HG02678 (cell line): ENCODE measurements at regions not wholly inside any gene's neighbourhood (a gene's known extent, or its start where the extent isn't known, plus 50 kb on each side); places are given as distances from the start of the nearest gene placed in this dataset.

Experiments used
- ATAC-seq: cut with Tn5 transposase; IDR thresholded peaks from one replicate; pipeline ENCODE4 v1.9.1; 2021; ENCODE audit warnings: mild to moderate bottlenecking, moderate library complexity; ENCODE audit not compliant: unreplicated experiment

DNA sequence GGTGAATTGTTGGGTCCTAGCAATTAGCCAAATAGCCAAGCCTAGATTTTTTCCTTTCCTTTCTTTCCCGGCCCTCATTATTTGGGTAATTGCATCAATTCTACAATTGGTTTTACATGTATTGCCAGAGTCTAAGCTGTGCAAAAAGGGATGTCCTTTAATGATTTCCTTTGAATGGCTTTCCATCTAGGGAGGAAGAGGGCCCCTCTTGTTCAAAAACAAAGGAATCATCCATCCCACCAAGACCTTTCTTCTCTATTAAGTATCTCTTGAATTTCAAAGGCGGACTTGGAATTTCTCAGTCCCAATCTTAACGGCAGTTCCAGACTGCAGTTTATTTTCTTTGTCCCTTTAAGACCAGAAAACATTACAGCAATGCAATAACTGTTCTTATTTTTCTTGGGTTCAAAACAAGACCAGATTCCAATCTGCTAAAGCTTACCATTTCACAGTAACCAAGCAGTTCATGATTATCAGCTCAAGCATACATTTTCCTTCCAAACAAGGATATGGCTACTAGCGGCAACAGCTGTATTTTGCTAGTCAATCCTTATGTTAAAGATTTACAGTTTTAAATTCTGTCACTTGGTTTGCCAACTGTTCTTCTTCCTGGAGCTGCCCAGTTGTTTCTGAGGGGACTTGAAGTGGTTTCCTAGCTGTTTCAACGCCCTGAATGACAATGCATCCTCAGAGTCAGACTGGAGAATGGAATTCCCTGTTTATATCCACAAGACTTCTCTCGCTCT, 91.4 kb upstream of the LRIG1 start:
- no peak for ATAC-seq

DNA sequence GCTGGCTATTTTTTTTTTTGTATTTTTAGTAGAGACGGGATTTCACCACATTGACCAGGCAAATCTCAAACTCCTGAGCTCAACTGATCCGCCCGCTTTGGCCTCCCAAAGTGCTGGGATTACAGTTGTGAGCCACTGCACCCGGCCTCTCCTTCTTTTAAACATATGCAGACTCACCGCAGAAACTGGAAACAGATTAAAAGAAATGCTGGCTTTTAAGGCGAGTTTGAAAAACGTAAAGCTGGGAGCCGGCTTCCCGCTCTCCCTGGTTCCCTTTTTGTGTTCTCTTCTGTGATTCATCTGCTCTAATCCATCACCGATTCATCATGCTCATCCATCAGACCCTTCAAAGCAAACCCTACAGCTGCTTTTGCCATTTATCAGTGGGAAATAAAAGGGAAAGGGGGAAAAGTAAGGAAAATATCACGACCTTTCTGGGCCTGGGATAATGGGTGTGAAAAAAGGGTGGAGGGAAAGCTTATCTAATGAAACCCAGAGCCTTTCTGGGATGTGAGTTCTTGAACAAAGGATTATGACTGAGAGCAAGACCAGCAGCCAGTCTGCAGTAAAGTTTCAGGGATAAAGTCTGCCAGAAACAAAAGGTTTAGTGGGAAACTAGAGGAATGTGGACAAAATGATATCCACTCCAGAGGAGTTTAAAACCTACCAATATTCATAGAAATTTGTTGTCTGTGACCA, 92.3 kb upstream of the LRIG1 start:
- ATAC-seq: no peak

DNA sequence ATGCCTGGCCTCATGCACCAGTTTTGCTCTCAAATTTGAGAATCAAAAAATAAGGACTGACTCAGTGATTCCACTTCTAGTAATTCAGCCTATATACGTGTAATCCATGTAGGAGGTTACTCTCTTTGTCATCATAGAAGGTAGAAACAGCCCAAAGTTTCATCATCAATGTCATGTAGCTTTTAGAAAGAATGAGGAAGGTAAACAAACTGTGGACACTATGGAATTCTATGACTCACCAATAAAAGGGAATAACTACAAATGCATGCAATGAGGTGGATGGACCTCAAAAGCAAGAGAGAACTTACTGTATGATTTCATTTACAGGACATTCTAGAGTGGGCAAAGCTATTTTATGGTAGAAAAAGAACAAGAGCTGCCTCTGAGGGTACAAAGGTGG, 93.2 kb upstream of the LRIG1 start:
- no peak for ATAC-seq

GRCh38 chr3:66597308-66597863, 96.6 kb upstream of the LRIG1 start:
- no peak for ATAC-seq

DNA sequence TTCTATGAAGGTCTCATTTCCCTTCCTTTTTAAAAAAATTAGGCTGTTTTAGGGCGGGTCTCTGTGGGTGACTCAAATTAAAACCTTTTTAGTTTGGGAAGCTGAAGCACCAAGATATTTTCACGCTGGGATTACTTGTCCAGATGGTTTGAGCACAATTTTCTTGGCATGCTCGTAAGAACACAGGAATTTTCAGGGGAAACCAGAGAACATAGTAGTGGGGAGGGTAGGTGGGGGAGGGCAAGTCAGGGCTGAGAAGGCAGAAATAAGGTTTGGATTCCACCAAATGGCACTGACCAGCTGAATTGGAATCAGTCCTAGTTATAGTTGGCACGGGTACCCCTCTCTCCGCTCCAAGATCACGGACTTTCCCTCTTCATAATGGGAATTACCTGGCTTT, 97.3 kb upstream of the LRIG1 start:
- no peak for ATAC-seq

DNA sequence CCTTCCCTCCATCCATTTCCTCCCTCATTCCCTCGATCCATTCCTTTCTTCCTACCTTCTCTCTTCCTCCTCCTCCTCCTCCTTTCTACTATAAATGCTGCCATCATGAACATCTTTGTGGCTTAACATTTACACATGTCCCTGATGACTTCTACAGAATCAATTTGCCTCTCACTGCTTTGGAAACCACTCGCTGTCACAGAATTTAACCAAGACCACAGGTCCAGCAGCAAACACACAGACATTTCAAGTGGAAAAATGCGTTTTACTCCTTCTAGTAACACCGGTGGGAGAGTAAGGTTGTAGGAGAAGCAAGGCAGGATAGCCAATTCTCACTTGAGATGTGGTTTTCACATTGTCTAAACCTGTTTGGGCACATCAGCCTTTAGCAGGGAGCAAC, 101.4 kb upstream of the LRIG1 start:
- no peak for ATAC-seq

- no peak for ATAC-seq
Observed at GRCh38 chr3:66602691-66603090, 101.9 kb upstream of the LRIG1 start.

- ATAC-seq: no peak
Observed at GRCh38 chr3:66603151-66603611, 102.4 kb upstream of the LRIG1 start.

DNA sequence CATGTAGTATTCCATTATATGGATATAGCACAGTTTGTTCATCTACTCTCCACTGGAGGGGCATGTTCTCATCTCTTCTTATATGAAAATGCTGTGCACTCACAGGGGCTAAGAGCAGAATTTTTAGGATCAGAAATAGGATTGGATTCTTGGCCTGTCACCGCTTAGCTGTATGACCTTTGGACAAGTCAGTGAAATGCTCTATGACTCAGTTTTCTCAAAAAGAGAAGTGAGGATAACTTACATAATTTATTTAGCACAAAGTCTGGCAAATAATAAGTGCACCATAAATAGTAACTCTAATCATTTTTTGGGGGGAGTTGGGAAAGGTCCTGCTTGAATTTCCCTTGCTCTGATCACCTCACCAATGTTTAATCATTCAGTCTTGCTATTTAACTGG, 103.7 kb upstream of the LRIG1 start:
- no peak for ATAC-seq

DNA sequence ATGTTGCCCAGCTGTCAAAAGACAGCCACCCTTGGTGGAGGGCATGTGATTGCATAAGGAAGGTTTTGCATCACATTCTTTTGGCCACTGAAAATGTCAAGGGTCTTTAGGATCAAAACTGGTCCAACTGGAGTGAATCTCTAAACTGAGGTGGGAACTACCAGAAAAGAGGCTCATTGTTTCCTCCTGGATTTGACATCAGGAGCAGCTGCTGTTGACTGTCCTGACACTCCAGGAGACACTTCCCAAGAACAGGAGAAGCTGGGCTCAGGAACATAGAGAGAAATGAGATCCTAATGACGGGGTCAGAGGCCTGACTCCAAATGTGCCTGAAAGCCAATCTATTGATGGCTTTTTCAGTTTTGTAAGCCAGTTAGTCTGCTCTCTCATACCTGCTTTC, 105.3 kb upstream of the LRIG1 start:
- no peak for ATAC-seq

GRCh38 chr3:66606868-66607267, 106.0 kb upstream of the LRIG1 start:
- ATAC-seq: no peak

- no peak for ATAC-seq
Observed at GRCh38 chr3:66609660-66610561, 109.1 kb upstream of the LRIG1 start.

GRCh38 chr3:66610562-66610909, 109.7 kb upstream of the LRIG1 start:
- no peak for ATAC-seq

DNA sequence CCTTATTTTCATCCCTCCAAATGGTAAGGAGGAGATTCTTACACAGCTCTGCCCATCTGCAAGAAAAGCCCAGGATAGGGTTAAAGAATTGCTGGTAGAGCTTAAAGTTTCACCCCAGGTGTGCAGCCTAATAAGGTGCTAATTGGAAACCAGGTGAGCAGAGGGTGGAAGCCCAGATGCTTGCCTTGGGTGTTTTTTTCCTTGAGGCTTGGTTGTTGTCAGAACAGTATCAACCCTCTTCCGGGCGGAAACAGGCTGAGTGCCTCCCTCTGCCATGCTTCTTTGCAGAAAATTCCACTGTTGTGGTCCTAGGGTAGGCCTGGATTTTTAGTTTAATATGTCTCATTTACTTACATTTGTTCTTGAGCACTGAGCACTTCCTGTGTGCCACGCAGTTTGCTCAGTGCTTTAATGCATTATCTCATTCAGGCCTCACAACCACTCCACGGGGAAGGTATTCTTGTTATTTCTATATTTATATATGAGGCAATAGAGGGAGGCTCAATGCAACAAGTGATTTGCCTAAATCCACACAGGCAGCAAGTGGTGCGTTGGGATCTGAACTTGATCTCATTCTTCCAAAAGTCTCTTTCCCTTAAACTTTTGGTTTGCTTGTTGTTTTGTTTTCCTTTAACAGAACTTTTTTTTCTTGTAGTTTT, 115.0 kb upstream of the LRIG1 start:
- ATAC-seq: no peak

DNA sequence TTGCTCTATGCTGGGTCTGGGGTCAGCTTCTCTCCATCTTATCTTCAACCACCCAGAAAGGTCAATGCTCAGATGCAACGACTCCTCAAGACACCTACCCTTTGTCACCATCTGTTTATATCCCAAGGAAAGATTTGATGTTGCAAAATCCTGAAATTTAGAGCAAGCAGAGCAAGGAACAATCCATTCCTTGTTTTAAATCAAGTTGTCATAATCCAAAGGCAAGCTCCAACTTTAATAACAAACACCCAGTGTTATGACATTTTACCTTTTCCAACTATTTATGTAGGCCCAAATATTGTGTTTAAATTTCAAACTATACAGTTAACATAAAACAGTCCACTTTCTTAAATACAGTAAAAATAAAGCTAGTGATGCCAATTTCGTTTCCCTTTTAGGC, 116.5 kb upstream of the LRIG1 start:
- ATAC-seq: no peak

DNA sequence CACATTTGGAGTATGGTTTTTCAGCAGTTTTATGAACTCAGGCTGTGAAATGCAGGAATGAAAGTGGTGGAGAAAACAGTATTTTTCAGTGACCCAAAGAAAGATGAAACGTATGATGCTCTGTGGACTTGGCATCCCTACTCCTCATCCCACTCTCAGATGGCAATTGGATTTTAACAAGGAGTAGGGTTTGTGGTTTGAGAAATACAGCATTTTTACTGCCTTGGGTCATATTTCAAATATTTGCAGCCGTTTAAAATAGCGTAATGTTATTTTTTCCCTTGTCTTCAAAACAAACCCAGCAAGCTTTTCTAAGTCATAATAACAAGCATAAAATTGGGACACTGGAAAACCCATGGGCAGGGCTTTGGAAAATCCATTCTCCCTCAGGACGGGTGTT, 117.2 kb upstream of the LRIG1 start:
- no peak for ATAC-seq

- no peak for ATAC-seq
Observed at GRCh38 chr3:66620296-66620695, 119.5 kb upstream of the LRIG1 start.

GRCh38 chr3:66622756-66623457, 122.1 kb upstream of the LRIG1 start:
- ATAC-seq: no peak

GRCh38 chr3:66625505-66626216, 124.8 kb upstream of the LRIG1 start:
- ATAC-seq: no peak
